ENCODE measurements at regions not wholly inside any gene's neighbourhood (a gene's known extent, or its start where the extent isn't known, plus 50 kb on each side); places are given as distances from the start of the nearest gene placed in this dataset.

GRCh38 chr2:153156743-153157142, 321.8 kb downstream of the RPRM start:
- in situ Hi-C loops (cut with MboI; ENCODE audit: low sequenced_read_pairs in 4 of 4) (no loop called here), intact Hi-C loops (cut with DNase I; ENCODE audit: low total_unique reads) (no loop called here)
- DNase-seq = no peak
- no peak for TF ChIP-seq CTCF (IDR thresholded peaks at IDR 0.05 in 4 of 5, conservative IDR thresholded peaks at IDR 0.05 in 1 of 5)
- no peak for TF ChIP-seq POLR2A (IDR thresholded peaks at IDR 0.05)
- Histone ChIP-seq H3K27me3 (no peaks in the 10 kb centered on the region), H3K36me3 (no peaks in the 10 kb centered on the region), H3K4me3 (no peak overlapping the region), H3K27ac (no peak overlapping the region), H3K4me1 (no peaks in the 10 kb centered on the region), H3K9me3 (no peaks in the 10 kb centered on the region)
- no peak for ATAC-seq

- H3K9me3 ChIP-seq = no peaks in the 10 kb centered on the region
- H3K4me1 ChIP-seq = no peaks in the 10 kb centered on the region
- intact Hi-C loops (cut with DNase I; ENCODE audit: low total_unique reads) = no loop called here
- DNase-seq = no peak
- TF ChIP-seq CTCF (IDR thresholded peaks at IDR 0.05 in 4 of 5, conservative IDR thresholded peaks at IDR 0.05 in 1 of 5) = no peak
- TF ChIP-seq POLR2A (IDR thresholded peaks at IDR 0.05) = no peak
- no peak for ATAC-seq
- H3K36me3 ChIP-seq = no peaks in the 10 kb centered on the region
- no peak overlapping the region for H3K27ac ChIP-seq
- in situ Hi-C loops (cut with MboI; ENCODE audit: low sequenced_read_pairs in 4 of 4) = no loop called here
- H3K27me3 ChIP-seq = no peaks in the 10 kb centered on the region
- H3K4me3 ChIP-seq = no peak overlapping the region
These were observed 326.5 kb downstream of the RPRM start for GRCh38 chr2:153152036-153152435.

- intact Hi-C loops (cut with DNase I; ENCODE audit: low total_unique reads) (no loop called here), in situ Hi-C loops (cut with MboI; ENCODE audit: low sequenced_read_pairs in 4 of 4) (no loop called here)
- no peak for TF ChIP-seq CTCF (IDR thresholded peaks at IDR 0.05 in 4 of 5, conservative IDR thresholded peaks at IDR 0.05 in 1 of 5)
- no peak for TF ChIP-seq POLR2A (IDR thresholded peaks at IDR 0.05)
- Histone ChIP-seq H3K9me3 (no peaks in the 10 kb centered on the region), H3K36me3 (no peaks in the 10 kb centered on the region), H3K4me3 (no peak overlapping the region), H3K27me3 (no peaks in the 10 kb centered on the region), H3K27ac (no peak overlapping the region), H3K4me1 (no peaks in the 10 kb centered on the region)
- no peak for ATAC-seq
- no peak for DNase-seq
These were observed 333.0 kb downstream of the RPRM start for GRCh38 chr2:153145470-153145978.

GRCh38 chr2:153143540-153143939, 335.0 kb downstream of the RPRM start:
- Histone ChIP-seq H3K4me1 (no peaks in the 10 kb centered on the region), H3K9me3 (no peaks in the 10 kb centered on the region), H3K36me3 (no peaks in the 10 kb centered on the region), H3K27me3 (no peaks in the 10 kb centered on the region), H3K27ac (no peak overlapping the region), H3K4me3 (no peak overlapping the region)
- ATAC-seq (no peak), DNase-seq (no peak)
- in situ Hi-C loops (cut with MboI; ENCODE audit: low sequenced_read_pairs in 4 of 4) = no loop called here
- intact Hi-C loops (cut with DNase I; ENCODE audit: low total_unique reads) = no loop called here
- no peak for TF ChIP-seq CTCF (IDR thresholded peaks at IDR 0.05 in 4 of 5, conservative IDR thresholded peaks at IDR 0.05 in 1 of 5)
- TF ChIP-seq POLR2A (IDR thresholded peaks at IDR 0.05) = no peak

GRCh38 chr2:153140498-153140897, 338.1 kb downstream of the RPRM start:
- in situ Hi-C loops (cut with MboI; ENCODE audit: low sequenced_read_pairs in 4 of 4) (no loop called here), intact Hi-C loops (cut with DNase I; ENCODE audit: low total_unique reads) (no loop called here)
- Histone ChIP-seq H3K9me3 (no peaks in the 10 kb centered on the region), H3K27ac (no peak overlapping the region), H3K36me3 (no peaks in the 10 kb centered on the region), H3K27me3 (no peaks in the 10 kb centered on the region), H3K4me3 (no peak overlapping the region), H3K4me1 (no peaks in the 10 kb centered on the region)
- no peak for ATAC-seq
- TF ChIP-seq CTCF (IDR thresholded peaks at IDR 0.05 in 4 of 5, conservative IDR thresholded peaks at IDR 0.05 in 1 of 5) = no peak
- no peak for TF ChIP-seq POLR2A (IDR thresholded peaks at IDR 0.05)
- DNase-seq = no peak
